H1 (cell line): ENCODE measurements at regions not wholly inside any gene's neighbourhood (a gene's known extent, or its start where the extent isn't known, plus 50 kb on each side); places are given as distances from the start of the nearest gene placed in this dataset.

Source experiments
- ATF2 ChIP-seq: IDR thresholded peaks from 2 replicates; pipeline ENCODE4 v1.6.1; 2012; ENCODE audit warnings: low read length, inconsistent platforms
- CBX5 ChIP-seq: fragments of 300-800, 300-1000 bp; sonication (generic); IDR thresholded peaks from 2 replicates; pipeline ENCODE4 v1.7.1; 2016; ENCODE audit warnings: antibody characterized with exemption, low read length, low read depth
- EP300 ChIP-seq, 2 experiments: IDR thresholded peaks; 1 replicate in 1 of 2; 2 replicates in 1 of 2; pipeline ENCODE4 v1.6.1; 2011 to 2012; ENCODE audit warnings: low read depth in 2 of 2, low read length in 2 of 2, mild to moderate bottlenecking in 2 of 2, borderline replicate concordance in 1 of 2, inconsistent platforms in 1 of 2, moderate library complexity in 1 of 2
- GABPA ChIP-seq: IDR thresholded peaks from 2 replicates; pipeline ENCODE4 v1.6.1; 2011; ENCODE audit warnings: mild to moderate bottlenecking, low read length, moderate library complexity, borderline replicate concordance; ENCODE audit not compliant: insufficient read depth
- KDM4A ChIP-seq: IDR thresholded peaks from one replicate; pipeline ENCODE4 v1.7.1; 2012; ENCODE audit warnings: low read depth, mild to moderate bottlenecking, moderate library complexity, low read length, inconsistent platforms; ENCODE audit not compliant: severe bottlenecking
- MAX ChIP-seq: IDR thresholded peaks from 2 replicates; pipeline ENCODE4 v1.6.1; 2012; ENCODE audit warnings: inconsistent platforms
- RXRA ChIP-seq: IDR thresholded peaks from 2 replicates; pipeline ENCODE4 v1.6.1; 2011; ENCODE audit warnings: low read depth, mild to moderate bottlenecking, low read length, moderate library complexity; ENCODE audit not compliant: insufficient read depth
- TAF1 ChIP-seq: IDR thresholded peaks from 2 replicates; pipeline ENCODE4 v1.6.1; 2011; ENCODE audit warnings: mild to moderate bottlenecking, low read depth, low read length
- ZNF274 ChIP-seq: IDR thresholded peaks from 2 replicates; pipeline ENCODE4 v1.7.0; 2012; ENCODE audit warnings: low read length, borderline replicate concordance; ENCODE audit errors: extremely low read depth
- TF ChIP-seq, protein P1 (sequence below): fragments of 300-600 bp; sonication (generic); IDR thresholded peaks from 2 replicates; pipeline ENCODE4 v1.7.1; 2012; ENCODE audit warnings: low read length, moderate library complexity, mild to moderate bottlenecking, inconsistent platforms; ENCODE audit not compliant: insufficient replicate concordance

DNA sequence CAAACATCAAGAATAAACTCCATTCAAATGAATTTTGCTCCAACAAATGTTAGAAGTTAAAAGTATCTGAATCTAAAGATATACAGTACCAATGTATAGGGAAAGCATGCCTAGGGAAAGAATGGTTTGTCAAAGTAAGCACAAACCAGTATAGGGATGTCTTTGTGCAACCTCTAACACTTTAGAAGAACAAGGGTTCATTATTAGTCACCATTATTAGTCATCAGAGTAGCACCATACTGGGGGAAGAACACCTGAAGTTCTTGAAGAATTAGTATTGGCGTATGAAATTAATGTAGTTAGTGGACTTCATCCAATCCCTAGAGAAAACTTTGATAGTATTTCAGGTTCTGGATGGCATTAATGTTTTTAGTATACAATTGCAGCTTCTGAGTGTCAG, 943.7 kb downstream of the METTL15 start (continued):
- TF ChIP-seq, protein P1, sequence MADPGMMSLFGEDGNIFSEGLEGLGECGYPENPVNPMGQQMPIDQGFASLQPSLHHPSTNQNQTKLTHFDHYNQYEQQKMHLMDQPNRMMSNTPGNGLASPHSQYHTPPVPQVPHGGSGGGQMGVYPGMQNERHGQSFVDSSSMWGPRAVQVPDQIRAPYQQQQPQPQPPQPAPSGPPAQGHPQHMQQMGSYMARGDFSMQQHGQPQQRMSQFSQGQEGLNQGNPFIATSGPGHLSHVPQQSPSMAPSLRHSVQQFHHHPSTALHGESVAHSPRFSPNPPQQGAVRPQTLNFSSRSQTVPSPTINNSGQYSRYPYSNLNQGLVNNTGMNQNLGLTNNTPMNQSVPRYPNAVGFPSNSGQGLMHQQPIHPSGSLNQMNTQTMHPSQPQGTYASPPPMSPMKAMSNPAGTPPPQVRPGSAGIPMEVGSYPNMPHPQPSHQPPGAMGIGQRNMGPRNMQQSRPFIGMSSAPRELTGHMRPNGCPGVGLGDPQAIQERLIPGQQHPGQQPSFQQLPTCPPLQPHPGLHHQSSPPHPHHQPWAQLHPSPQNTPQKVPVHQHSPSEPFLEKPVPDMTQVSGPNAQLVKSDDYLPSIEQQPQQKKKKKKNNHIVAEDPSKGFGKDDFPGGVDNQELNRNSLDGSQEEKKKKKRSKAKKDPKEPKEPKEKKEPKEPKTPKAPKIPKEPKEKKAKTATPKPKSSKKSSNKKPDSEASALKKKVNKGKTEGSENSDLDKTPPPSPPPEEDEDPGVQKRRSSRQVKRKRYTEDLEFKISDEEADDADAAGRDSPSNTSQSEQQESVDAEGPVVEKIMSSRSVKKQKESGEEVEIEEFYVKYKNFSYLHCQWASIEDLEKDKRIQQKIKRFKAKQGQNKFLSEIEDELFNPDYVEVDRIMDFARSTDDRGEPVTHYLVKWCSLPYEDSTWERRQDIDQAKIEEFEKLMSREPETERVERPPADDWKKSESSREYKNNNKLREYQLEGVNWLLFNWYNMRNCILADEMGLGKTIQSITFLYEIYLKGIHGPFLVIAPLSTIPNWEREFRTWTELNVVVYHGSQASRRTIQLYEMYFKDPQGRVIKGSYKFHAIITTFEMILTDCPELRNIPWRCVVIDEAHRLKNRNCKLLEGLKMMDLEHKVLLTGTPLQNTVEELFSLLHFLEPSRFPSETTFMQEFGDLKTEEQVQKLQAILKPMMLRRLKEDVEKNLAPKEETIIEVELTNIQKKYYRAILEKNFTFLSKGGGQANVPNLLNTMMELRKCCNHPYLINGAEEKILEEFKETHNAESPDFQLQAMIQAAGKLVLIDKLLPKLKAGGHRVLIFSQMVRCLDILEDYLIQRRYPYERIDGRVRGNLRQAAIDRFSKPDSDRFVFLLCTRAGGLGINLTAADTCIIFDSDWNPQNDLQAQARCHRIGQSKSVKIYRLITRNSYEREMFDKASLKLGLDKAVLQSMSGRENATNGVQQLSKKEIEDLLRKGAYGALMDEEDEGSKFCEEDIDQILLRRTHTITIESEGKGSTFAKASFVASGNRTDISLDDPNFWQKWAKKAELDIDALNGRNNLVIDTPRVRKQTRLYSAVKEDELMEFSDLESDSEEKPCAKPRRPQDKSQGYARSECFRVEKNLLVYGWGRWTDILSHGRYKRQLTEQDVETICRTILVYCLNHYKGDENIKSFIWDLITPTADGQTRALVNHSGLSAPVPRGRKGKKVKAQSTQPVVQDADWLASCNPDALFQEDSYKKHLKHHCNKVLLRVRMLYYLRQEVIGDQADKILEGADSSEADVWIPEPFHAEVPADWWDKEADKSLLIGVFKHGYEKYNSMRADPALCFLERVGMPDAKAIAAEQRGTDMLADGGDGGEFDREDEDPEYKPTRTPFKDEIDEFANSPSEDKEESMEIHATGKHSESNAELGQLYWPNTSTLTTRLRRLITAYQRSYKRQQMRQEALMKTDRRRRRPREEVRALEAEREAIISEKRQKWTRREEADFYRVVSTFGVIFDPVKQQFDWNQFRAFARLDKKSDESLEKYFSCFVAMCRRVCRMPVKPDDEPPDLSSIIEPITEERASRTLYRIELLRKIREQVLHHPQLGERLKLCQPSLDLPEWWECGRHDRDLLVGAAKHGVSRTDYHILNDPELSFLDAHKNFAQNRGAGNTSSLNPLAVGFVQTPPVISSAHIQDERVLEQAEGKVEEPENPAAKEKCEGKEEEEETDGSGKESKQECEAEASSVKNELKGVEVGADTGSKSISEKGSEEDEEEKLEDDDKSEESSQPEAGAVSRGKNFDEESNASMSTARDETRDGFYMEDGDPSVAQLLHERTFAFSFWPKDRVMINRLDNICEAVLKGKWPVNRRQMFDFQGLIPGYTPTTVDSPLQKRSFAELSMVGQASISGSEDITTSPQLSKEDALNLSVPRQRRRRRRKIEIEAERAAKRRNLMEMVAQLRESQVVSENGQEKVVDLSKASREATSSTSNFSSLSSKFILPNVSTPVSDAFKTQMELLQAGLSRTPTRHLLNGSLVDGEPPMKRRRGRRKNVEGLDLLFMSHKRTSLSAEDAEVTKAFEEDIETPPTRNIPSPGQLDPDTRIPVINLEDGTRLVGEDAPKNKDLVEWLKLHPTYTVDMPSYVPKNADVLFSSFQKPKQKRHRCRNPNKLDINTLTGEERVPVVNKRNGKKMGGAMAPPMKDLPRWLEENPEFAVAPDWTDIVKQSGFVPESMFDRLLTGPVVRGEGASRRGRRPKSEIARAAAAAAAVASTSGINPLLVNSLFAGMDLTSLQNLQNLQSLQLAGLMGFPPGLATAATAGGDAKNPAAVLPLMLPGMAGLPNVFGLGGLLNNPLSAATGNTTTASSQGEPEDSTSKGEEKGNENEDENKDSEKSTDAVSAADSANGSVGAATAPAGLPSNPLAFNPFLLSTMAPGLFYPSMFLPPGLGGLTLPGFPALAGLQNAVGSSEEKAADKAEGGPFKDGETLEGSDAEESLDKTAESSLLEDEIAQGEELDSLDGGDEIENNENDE = no peak
- TF ChIP-seq RXRA (no peak), EP300 (IDR thresholded peaks at IDR 0.05; ENCODE audit: borderline replicate concordance in 1 of 2, low read depth in 2 of 2, low read length in 2 of 2) (no peak), ZNF274 (no peak), ATF2 (no peak), MAX (no peak), GABPA (no peak), CBX5 (no peak), KDM4A (no peak), TAF1 (no peak)
